ENCODE measurements at regions not wholly inside any gene's neighbourhood (a gene's known extent, or its start where the extent isn't known, plus 50 kb on each side); places are given as distances from the start of the nearest gene placed in this dataset.
"Not testable (repeated sequence)": the region's sequence is repeated elsewhere in the genome, so short reads cannot be mapped to it uniquely, and the experiment has no call there.

GRCh38 chr1:87413846-87414245, 85.2 kb downstream of the LMO4 start:
- not testable (repeated sequence) for TF ChIP-seq CTCF (conservative IDR thresholded peaks at IDR 0.05 in 1 of 2, IDR thresholded peaks at IDR 0.05 in 1 of 2; ENCODE audit: low read depth in 1 of 2, low read length in 2 of 2); EZH2 (IDR thresholded peaks at IDR 0.05; ENCODE audit: low read length, missing control alignments)

Data from fibroblast of lung (primary cell).